Left ventricle myocardium inferior (tissue), 1 donor: ENCODE measurements at regions not wholly inside any gene's neighbourhood (a gene's known extent, or its start where the extent isn't known, plus 50 kb on each side); places are given as distances from the start of the nearest gene placed in this dataset.

Source experiments
- DNase-seq: peaks from one replicate; pipeline ENCODE4 v3.0.0-alpha.2; 2020
- H3K27ac ChIP-seq: fragments of 200-600 bp; replicated peaks from 2 replicates; pipeline ENCODE4 v1.8.0; 2021
- H3K27me3 ChIP-seq: fragments of 200-600 bp; 2 replicates; pipeline ENCODE4 v1.8.0; 2021; ENCODE audit warnings: low read depth
- H3K36me3 ChIP-seq: fragments of 200-600 bp; 2 replicates; pipeline ENCODE4 v1.8.0; 2021
- H3K4me1 ChIP-seq: fragments of 200-600 bp; 2 replicates; pipeline ENCODE4 v1.8.0; 2021
- H3K4me3 ChIP-seq: fragments of 200-600 bp; 2 replicates; pipeline ENCODE4 v1.8.0; 2021; ENCODE audit warnings: mild to moderate bottlenecking, moderate library complexity
- H3K9me3 ChIP-seq: fragments of 200-600 bp; replicated peaks from 2 replicates; pipeline ENCODE4 v1.8.0; 2021
- CTCF ChIP-seq: fragments of 200-600 bp; IDR thresholded peaks from 2 replicates; pipeline ENCODE4 v1.8.0; 2021; ENCODE audit warnings: antibody characterized with exemption, mild to moderate bottlenecking, borderline replicate concordance
- intact Hi-C: fragments of 100-400 bp; cut with micrococcal nuclease; formaldehyde crosslinking; loops from one replicate; pipeline ENCODE4 v1.11.0; 2022
- donor health status: DM: no; HTN: yes; CAD: no; lungs with severe emphysema.

- no peaks in the 10 kb centered on the region for H3K36me3 ChIP-seq
- no peak overlapping the region for H3K27ac ChIP-seq
- H3K9me3 ChIP-seq = no peaks in the 10 kb centered on the region
- H3K4me1 ChIP-seq = no peaks in the 10 kb centered on the region
- no peak for DNase-seq
- H3K4me3 ChIP-seq = no peak overlapping the region
- no peak for TF ChIP-seq CTCF
- H3K27me3 ChIP-seq = peaks cover 9% of the 10 kb centered on the region
- intact Hi-C loops = no loop called here
These were observed 335.4 kb downstream of the DYSF start for GRCh38 chr2:71788601-71789240.

DNA sequence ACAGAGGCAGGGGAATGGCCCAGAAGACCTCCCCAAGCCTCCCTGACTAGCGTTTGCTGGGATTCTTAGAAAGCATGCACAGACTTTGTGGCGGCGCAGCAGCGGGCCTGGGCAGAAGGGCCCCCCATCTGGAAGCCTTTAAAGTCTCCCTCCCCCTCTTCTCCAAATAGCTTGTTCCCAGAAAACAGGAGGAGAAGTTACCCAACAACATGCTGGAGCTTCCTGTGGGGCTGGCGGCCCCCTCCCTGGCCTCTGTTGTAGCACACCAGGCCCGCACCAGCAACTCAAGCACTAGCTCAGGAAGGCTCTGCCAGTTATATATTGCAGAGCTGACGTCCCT lies 334.8 kb downstream of the DYSF start:
- Histone ChIP-seq H3K36me3 (no peaks in the 10 kb centered on the region), H3K27ac (no peak overlapping the region), H3K4me3 (no peak overlapping the region), H3K9me3 (no peaks in the 10 kb centered on the region), H3K4me1 (no peaks in the 10 kb centered on the region), H3K27me3 (peaks cover 6% of the 10 kb centered on the region)
- no peak for TF ChIP-seq CTCF
- no peak for DNase-seq
- intact Hi-C loops = no loop called here

- no peak overlapping the region for H3K27ac ChIP-seq
- intact Hi-C loops = no loop called here
- TF ChIP-seq CTCF = no peak
- no peaks in the 10 kb centered on the region for H3K9me3 ChIP-seq
- H3K36me3 ChIP-seq = no peaks in the 10 kb centered on the region
- H3K4me3 ChIP-seq = no peak overlapping the region
- no peak for DNase-seq
- peaks cover 5% of the 10 kb centered on the region for H3K27me3 ChIP-seq
- H3K4me1 ChIP-seq = no peaks in the 10 kb centered on the region
These were observed 334.3 kb downstream of the DYSF start for GRCh38 chr2:71787476-71788185.

DNA sequence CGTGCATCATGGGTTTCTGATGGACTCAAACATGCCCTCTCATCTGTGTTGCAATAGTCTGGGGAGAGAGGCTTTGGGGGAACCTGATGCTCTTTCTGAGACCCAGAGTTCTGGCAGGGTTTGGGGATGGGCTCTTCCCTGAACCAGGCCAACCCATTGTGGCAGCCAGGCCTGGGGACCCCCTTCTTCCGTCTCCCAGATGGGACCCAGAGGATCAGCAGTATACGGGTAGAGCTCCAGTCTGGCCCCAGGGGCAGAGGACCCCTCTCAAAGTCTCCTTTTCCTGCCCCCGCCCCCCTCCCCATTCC lies 333.7 kb downstream of the DYSF start:
- H3K4me1 ChIP-seq = no peaks in the 10 kb centered on the region
- TF ChIP-seq CTCF = no peak
- no peak overlapping the region for H3K4me3 ChIP-seq
- intact Hi-C loops = no loop called here
- H3K36me3 ChIP-seq = no peaks in the 10 kb centered on the region
- no peak for DNase-seq
- H3K27me3 ChIP-seq = peaks cover 9% of the 10 kb centered on the region
- H3K27ac ChIP-seq = no peak overlapping the region
- H3K9me3 ChIP-seq = no peaks in the 10 kb centered on the region

GRCh38 chr2:71786291-71787107 lies 333.1 kb downstream of the DYSF start:
- Histone ChIP-seq H3K9me3 (no peaks in the 10 kb centered on the region), H3K4me3 (no peak overlapping the region), H3K4me1 (no peaks in the 10 kb centered on the region), H3K36me3 (no peaks in the 10 kb centered on the region), H3K27ac (no peak overlapping the region), H3K27me3 (peaks cover 15% of the 10 kb centered on the region)
- TF ChIP-seq CTCF = no peak
- no peak for DNase-seq
- intact Hi-C loops = no loop called here
